ENCODE measurements at regions not wholly inside any gene's neighbourhood (a gene's known extent, or its start where the extent isn't known, plus 50 kb on each side); places are given as distances from the start of the nearest gene placed in this dataset.

GRCh38 chr4:114304046-114304445 lies 294.6 kb upstream of the UGT8 start:
- no peak for TF ChIP-seq CTCF (IDR thresholded peaks at IDR 0.05)
- no peak for TF ChIP-seq POLR2A (IDR thresholded peaks at IDR 0.05)

Measured in testis (tissue), 2 donors.